ENCODE measurements at regions not wholly inside any gene's neighbourhood (a gene's known extent, or its start where the extent isn't known, plus 50 kb on each side); places are given as distances from the start of the nearest gene placed in this dataset.

DNA sequence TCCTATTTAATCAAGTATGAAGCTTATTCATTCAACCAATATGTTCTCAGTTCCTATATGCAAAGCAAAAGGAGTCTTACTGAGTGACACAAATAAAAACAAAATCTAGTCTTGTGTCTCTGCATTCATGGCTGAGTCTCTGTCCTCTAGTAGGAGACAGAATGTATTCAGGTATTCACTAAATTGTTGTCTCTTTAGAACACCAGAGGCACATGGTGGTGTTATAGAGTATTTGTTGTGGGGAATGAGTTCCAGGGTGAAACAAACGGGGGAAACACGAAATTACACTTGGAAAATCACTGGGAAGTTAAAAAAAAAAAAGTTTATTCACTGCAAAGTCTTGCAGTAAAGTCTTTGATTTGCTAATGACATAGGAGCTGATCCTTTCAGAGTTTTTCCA lies 131.7 kb upstream of the FSHR start (continued):
- TF ChIP-seq REST (IDR thresholded peaks at IDR 0.05; ENCODE audit: low read depth, low read length): no peak
- no peak for TF ChIP-seq SMARCA5 (IDR thresholded peaks at IDR 0.05)
- TF ChIP-seq CHD4 (IDR thresholded peaks at IDR 0.05): no peak

GRCh38 chr2:49278561-49278960 lies 124.2 kb upstream of the FSHR start:
- H3K9me3 ChIP-seq (replicated peaks; ENCODE audit: control insufficient read depth, insufficient read depth, low read length): no peaks in the 10 kb centered on the region
- H3K36me3 ChIP-seq (ENCODE audit: control insufficient read depth in 2 of 2, insufficient read depth in 2 of 2, low read length in 1 of 2): no peaks in the 10 kb centered on the region
- BruUV-seq (replicated peaks): no TSS peak
- ChIA-PET RAD21 (ENCODE audit: unreplicated experiment) (no interaction called here), SMC1A (ENCODE audit: uncharacterized antibody, unreplicated experiment) (no interaction called here), POLR2A (no interaction called here), CTCF (no interaction called here)
- DNase-seq (ENCODE audit: low read depth, low spot score) (no peak), ATAC-seq (no peak), FAIRE-seq (no peak)
- H3K27me3 ChIP-seq (replicated peaks in 1 of 2; ENCODE audit: control insufficient read depth in 2 of 2, insufficient read depth in 2 of 2, low read length in 1 of 2): no peaks in the 10 kb centered on the region
- intact Hi-C loops (cut with micrococcal nuclease; ENCODE audit: unreplicated experiment): no loop called here
- in situ Hi-C loops (cut with MboI): no loop called here
- H3K9ac ChIP-seq (ENCODE audit: control insufficient read depth, insufficient read depth, low read length): no peak overlapping the region
- 0% methylated on average over 1 of the region's 1 CpG for WGBS (ENCODE audit: insufficient coverage, insufficient replicate concordance, low lambda C conversion rate, missing lambda C conversion rate)
- H2AFZ ChIP-seq (ENCODE audit: control insufficient read depth, low read depth, low read length): no peak overlapping the region
- H4K20me1 ChIP-seq (ENCODE audit: control insufficient read depth, insufficient read depth): no peaks in the 10 kb centered on the region
- H3K4me3 ChIP-seq: no peak overlapping the region
- H3K4me1 ChIP-seq (ENCODE audit: control insufficient read depth, insufficient read depth, low read length): no peaks in the 10 kb centered on the region
- no peak overlapping the region for H3K27ac ChIP-seq (ENCODE audit: control insufficient read depth, insufficient read depth)
- no peak overlapping the region for H3K4me2 ChIP-seq (ENCODE audit: control insufficient read depth, insufficient read depth)
- H3K79me2 ChIP-seq (ENCODE audit: control insufficient read depth, insufficient read depth, low read length): no peaks in the 10 kb centered on the region
- TF ChIP-seq NBN (IDR thresholded peaks at IDR 0.05): no peak
- no peak for TF ChIP-seq SUPT20H (IDR thresholded peaks at IDR 0.05; ENCODE audit: borderline replicate concordance, control insufficient read depth, low read depth, low read length)
- TF ChIP-seq TCF7 (IDR thresholded peaks at IDR 0.05; ENCODE audit: borderline replicate concordance): no peak
- TF ChIP-seq MYB (IDR thresholded peaks at IDR 0.05; ENCODE audit: borderline replicate concordance, low read depth, low read length): no peak
- no peak for TF ChIP-seq EP300 (IDR thresholded peaks at IDR 0.05; ENCODE audit: borderline replicate concordance in 1 of 2, control insufficient read depth in 1 of 2, low read depth in 2 of 2, low read length in 2 of 2)
- no peak for TF ChIP-seq POU2F2 (IDR thresholded peaks at IDR 0.05; ENCODE audit: borderline replicate concordance, low read depth, low read length)
- TF ChIP-seq, protein P1, sequence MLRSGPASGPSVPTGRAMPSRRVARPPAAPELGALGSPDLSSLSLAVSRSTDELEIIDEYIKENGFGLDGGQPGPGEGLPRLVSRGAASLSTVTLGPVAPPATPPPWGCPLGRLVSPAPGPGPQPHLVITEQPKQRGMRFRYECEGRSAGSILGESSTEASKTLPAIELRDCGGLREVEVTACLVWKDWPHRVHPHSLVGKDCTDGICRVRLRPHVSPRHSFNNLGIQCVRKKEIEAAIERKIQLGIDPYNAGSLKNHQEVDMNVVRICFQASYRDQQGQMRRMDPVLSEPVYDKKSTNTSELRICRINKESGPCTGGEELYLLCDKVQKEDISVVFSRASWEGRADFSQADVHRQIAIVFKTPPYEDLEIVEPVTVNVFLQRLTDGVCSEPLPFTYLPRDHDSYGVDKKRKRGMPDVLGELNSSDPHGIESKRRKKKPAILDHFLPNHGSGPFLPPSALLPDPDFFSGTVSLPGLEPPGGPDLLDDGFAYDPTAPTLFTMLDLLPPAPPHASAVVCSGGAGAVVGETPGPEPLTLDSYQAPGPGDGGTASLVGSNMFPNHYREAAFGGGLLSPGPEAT (IDR thresholded peaks at IDR 0.05; ENCODE audit: low read depth): no peak
- TF ChIP-seq PML (IDR thresholded peaks at IDR 0.05; ENCODE audit: low read length): no peak
- TF ChIP-seq CREM (IDR thresholded peaks at IDR 0.05; ENCODE audit: low read depth): no peak
- no peak for TF ChIP-seq ZNF274 (IDR thresholded peaks at IDR 0.05; ENCODE audit: insufficient read depth, insufficient read length)
- TF ChIP-seq RFX5 (IDR thresholded peaks at IDR 0.05; ENCODE audit: low read depth, low read length): no peak
- no peak for TF ChIP-seq SREBF2 (IDR thresholded peaks at IDR 0.05; ENCODE audit: low read length)
- no peak for TF ChIP-seq EZH2 (IDR thresholded peaks at IDR 0.05; ENCODE audit: borderline replicate concordance, control insufficient read depth, low read depth, low read length)
- TF ChIP-seq ATF3 (IDR thresholded peaks at IDR 0.05; ENCODE audit: borderline replicate concordance, extremely low read depth, low read depth, low read length): no peak
